RPMI8226 (cell line): ENCODE measurements at regions not wholly inside any gene's neighbourhood (a gene's known extent, or its start where the extent isn't known, plus 50 kb on each side); places are given as distances from the start of the nearest gene placed in this dataset.

Source experiments
- DNase-seq: peaks from one replicate; pipeline ENCODE4 v3.0.0-alpha.2; 2015

GRCh38 chr11:107136892-107137291 is 118.6 kb upstream of the GUCY1A2 start:
- DNase-seq, result no peak

GRCh38 chr11:107131756-107132155 is 113.5 kb upstream of the GUCY1A2 start:
- DNase-seq, result no peak

- no peak for DNase-seq
These were observed 104.7 kb upstream of the GUCY1A2 start for GRCh38 chr11:107123022-107123421.

- no peak for DNase-seq
These were observed 99.9 kb upstream of the GUCY1A2 start for GRCh38 chr11:107118025-107118720.

GRCh38 chr11:107116358-107116757 is 98.1 kb upstream of the GUCY1A2 start:
- DNase-seq, result no peak

- DNase-seq, result peak; percentile 37
These were observed 84.6 kb upstream of the GUCY1A2 start for GRCh38 chr11:107102692-107103477.

GRCh38 chr11:107092667-107093066 is 74.4 kb upstream of the GUCY1A2 start:
- DNase-seq, result no peak

GRCh38 chr11:107078375-107078774 is 60.1 kb upstream of the GUCY1A2 start:
- DNase-seq, result no peak

GRCh38 chr11:107076832-107077231 is 58.6 kb upstream of the GUCY1A2 start:
- DNase-seq, result no peak

GRCh38 chr11:107071129-107071528 is 52.9 kb upstream of the GUCY1A2 start:
- DNase-seq, result no peak
